ENCODE measurements at regions not wholly inside any gene's neighbourhood (a gene's known extent, or its start where the extent isn't known, plus 50 kb on each side); places are given as distances from the start of the nearest gene placed in this dataset.

- H3K27ac ChIP-seq, result no peak overlapping the region
- H3K9me2 ChIP-seq (ENCODE audit: insufficient read depth), result no peaks in the 10 kb centered on the region
- TF ChIP-seq CTCF (conservative IDR thresholded peaks at IDR 0.05), result no peak
- no peaks in the 10 kb centered on the region for H3F3A ChIP-seq (ENCODE audit: insufficient read depth, low read depth)
- H3K4me3 ChIP-seq, result no peak overlapping the region
- DNase-seq, result no peak
- no peaks in the 10 kb centered on the region; the same call in 1 of the 2 replicates for H4K20me1 ChIP-seq (ENCODE audit: insufficient read depth)
- peaks cover 84% of the 10 kb centered on the region for H3K27me3 ChIP-seq (ENCODE audit: insufficient read depth, low read depth)
- no peaks in the 10 kb centered on the region for H3K9me3 ChIP-seq (ENCODE audit: insufficient read depth, low read depth)
- no TSS peak for BruUV-seq (replicated peaks)
- H3K36me3 ChIP-seq (ENCODE audit: low read depth), result no peaks in the 10 kb centered on the region
- no peaks in the 10 kb centered on the region for H3K79me2 ChIP-seq (ENCODE audit: low read depth)
- intact Hi-C loops (cut with micrococcal nuclease; ENCODE audit: unreplicated experiment), result no loop called here
- ChIA-PET POLR2A (ENCODE audit: unreplicated experiment) (no interaction called here), CTCF (no interaction called here)
- no peak overlapping the region for H2AFZ ChIP-seq
- H3K4me2 ChIP-seq, result no peak overlapping the region
- no peaks in the 10 kb centered on the region for H3K4me1 ChIP-seq (replicated peaks; ENCODE audit: insufficient read depth)
Observed at GRCh38 chr13:111515635-111516034, 195.2 kb downstream of the TEX29 start.

- Histone ChIP-seq H3K36me3 (ENCODE audit: low read depth) (no peaks in the 10 kb centered on the region), H3K4me1 (replicated peaks; ENCODE audit: insufficient read depth) (no peaks in the 10 kb centered on the region), H3K27ac (no peak overlapping the region), H3K27me3 (ENCODE audit: insufficient read depth, low read depth) (peaks cover 84% of the 10 kb centered on the region), H3K4me3 (peak overlapping the region; percentile 18; the same call in 1 of the 2 replicates), H3K79me2 (ENCODE audit: low read depth) (no peaks in the 10 kb centered on the region), H4K20me1 (ENCODE audit: insufficient read depth) (no peaks in the 10 kb centered on the region; the same call in 1 of the 2 replicates), H2AFZ (peak overlapping the region; percentile 44; the same call in 1 of the 2 replicates), H3K9me2 (ENCODE audit: insufficient read depth) (no peaks in the 10 kb centered on the region), H3F3A (ENCODE audit: insufficient read depth, low read depth) (no peaks in the 10 kb centered on the region), H3K4me2 (peak overlapping the region; percentile 57), H3K9me3 (ENCODE audit: insufficient read depth, low read depth) (no peaks in the 10 kb centered on the region)
- TF ChIP-seq CTCF (conservative IDR thresholded peaks at IDR 0.05) (no peak), EZH2 (IDR thresholded peaks at IDR 0.05; ENCODE audit: low read depth) (no peak)
- no TSS peak for BruUV-seq (replicated peaks)
- DNase-seq, result no peak
- ChIA-PET CTCF (no interaction called here), POLR2A (ENCODE audit: unreplicated experiment) (no interaction called here)
- intact Hi-C loops (cut with micrococcal nuclease; ENCODE audit: unreplicated experiment), result no loop called here
Observed at GRCh38 chr13:111516712-111517640, 196.5 kb downstream of the TEX29 start.

- H3K4me3 ChIP-seq, result no peak overlapping the region
- no peak for DNase-seq
- H3K4me2 ChIP-seq, result no peak overlapping the region
- intact Hi-C loops (cut with micrococcal nuclease; ENCODE audit: unreplicated experiment), result no loop called here
- no peaks in the 10 kb centered on the region; the same call in 1 of the 2 replicates for H4K20me1 ChIP-seq (ENCODE audit: insufficient read depth)
- no peak overlapping the region for H3K27ac ChIP-seq
- ChIA-PET CTCF (no interaction called here), POLR2A (ENCODE audit: unreplicated experiment) (no interaction called here)
- no peaks in the 10 kb centered on the region for H3K9me2 ChIP-seq (ENCODE audit: insufficient read depth)
- no TSS peak for BruUV-seq (replicated peaks)
- no peaks in the 10 kb centered on the region for H3K4me1 ChIP-seq (replicated peaks; ENCODE audit: insufficient read depth)
- H3F3A ChIP-seq (ENCODE audit: insufficient read depth, low read depth), result no peaks in the 10 kb centered on the region
- H2AFZ ChIP-seq, result no peak overlapping the region
- no peaks in the 10 kb centered on the region for H3K79me2 ChIP-seq (ENCODE audit: low read depth)
- no peak for TF ChIP-seq CTCF (conservative IDR thresholded peaks at IDR 0.05)
- no peak for TF ChIP-seq EZH2 (IDR thresholded peaks at IDR 0.05; ENCODE audit: low read depth)
- no peaks in the 10 kb centered on the region for H3K9me3 ChIP-seq (ENCODE audit: insufficient read depth, low read depth)
- no peaks in the 10 kb centered on the region for H3K36me3 ChIP-seq (ENCODE audit: low read depth)
- H3K27me3 ChIP-seq (ENCODE audit: insufficient read depth, low read depth), result peaks cover 84% of the 10 kb centered on the region
Observed at GRCh38 chr13:111517641-111518010, 197.2 kb downstream of the TEX29 start.

Measured in PC-9 (cell line).